ENCODE measurements at regions not wholly inside any gene's neighbourhood (a gene's known extent, or its start where the extent isn't known, plus 50 kb on each side); places are given as distances from the start of the nearest gene placed in this dataset.

- intact Hi-C loops (cut with DNase I): no loop called here
- ATAC-seq (no peak), DNase-seq (no peak)
- WGBS, 4 donors: 94 to 96% (median 95%) methylated on average over 4 of the region's 4 CpGs
- Histone ChIP-seq H3K4me3 (no peak overlapping the region), H3K9me3 (no peaks in the 10 kb centered on the region), H3K27me3 (no peaks in the 10 kb centered on the region), H3K36me3 (no peaks in the 10 kb centered on the region), H3K4me1 (peaks cover 0 to 2% (median 0%) of the 10 kb centered on the region in 12 donors), H3K27ac (no peak overlapping the region)
- TF ChIP-seq CTCF (IDR thresholded peaks at IDR 0.05) (no peak), POLR2A (IDR thresholded peaks at IDR 0.05) (no peak)
Observed at GRCh38 chr5:124552526-124552925, 193.9 kb downstream of the ZNF608 start.

GRCh38 chr5:124551939-124552279, 194.5 kb downstream of the ZNF608 start:
- peaks cover 0 to 2% (median 0%) of the 10 kb centered on the region in 12 donors for H3K4me1 ChIP-seq
- H3K27ac ChIP-seq: no peak overlapping the region
- no peaks in the 10 kb centered on the region for H3K9me3 ChIP-seq
- intact Hi-C loops (cut with DNase I): no loop called here
- DNase-seq: no peak
- TF ChIP-seq CTCF (IDR thresholded peaks at IDR 0.05) (no peak), POLR2A (IDR thresholded peaks at IDR 0.05) (no peak)
- H3K4me3 ChIP-seq: no peak overlapping the region
- ATAC-seq: no peak
- H3K36me3 ChIP-seq: no peaks in the 10 kb centered on the region
- H3K27me3 ChIP-seq: no peaks in the 10 kb centered on the region

- Histone ChIP-seq H3K27ac (no peak overlapping the region), H3K4me3 (no peak overlapping the region), H3K36me3 (no peaks in the 10 kb centered on the region), H3K9me3 (no peaks in the 10 kb centered on the region), H3K27me3 (no peaks in the 10 kb centered on the region), H3K4me1 (peaks cover 0 to 2% (median 0%) of the 10 kb centered on the region in 12 donors)
- ATAC-seq (no peak), DNase-seq (no peak)
- TF ChIP-seq POLR2A (IDR thresholded peaks at IDR 0.05) (no peak), CTCF (IDR thresholded peaks at IDR 0.05) (no peak)
- intact Hi-C loops (cut with DNase I): no loop called here
- 49 to 70% (median 62%) methylated on average over 3 of the region's 3 CpGs for WGBS, 4 donors
Observed at GRCh38 chr5:124550731-124551130, 195.7 kb downstream of the ZNF608 start.

- WGBS, 4 donors: 85 to 95% (median 90%) methylated on average over 4 of the region's 4 CpGs
- H3K36me3 ChIP-seq: no peaks in the 10 kb centered on the region
- no peak overlapping the region for H3K4me3 ChIP-seq
- no peaks in the 10 kb centered on the region for H3K27me3 ChIP-seq
- H3K9me3 ChIP-seq: no peaks in the 10 kb centered on the region
- H3K27ac ChIP-seq: no peak overlapping the region
- TF ChIP-seq CTCF (IDR thresholded peaks at IDR 0.05): no peak
- TF ChIP-seq POLR2A (IDR thresholded peaks at IDR 0.05): no peak
- ATAC-seq (no peak), DNase-seq (no peak)
- intact Hi-C loops (cut with DNase I): no loop called here
- peaks cover 0 to 2% (median 0%) of the 10 kb centered on the region in 12 donors for H3K4me1 ChIP-seq
Observed at GRCh38 chr5:124549891-124550436, 196.5 kb downstream of the ZNF608 start.
